ENCODE measurements at regions not wholly inside any gene's neighbourhood (a gene's known extent, or its start where the extent isn't known, plus 50 kb on each side); places are given as distances from the start of the nearest gene placed in this dataset.

DNA sequence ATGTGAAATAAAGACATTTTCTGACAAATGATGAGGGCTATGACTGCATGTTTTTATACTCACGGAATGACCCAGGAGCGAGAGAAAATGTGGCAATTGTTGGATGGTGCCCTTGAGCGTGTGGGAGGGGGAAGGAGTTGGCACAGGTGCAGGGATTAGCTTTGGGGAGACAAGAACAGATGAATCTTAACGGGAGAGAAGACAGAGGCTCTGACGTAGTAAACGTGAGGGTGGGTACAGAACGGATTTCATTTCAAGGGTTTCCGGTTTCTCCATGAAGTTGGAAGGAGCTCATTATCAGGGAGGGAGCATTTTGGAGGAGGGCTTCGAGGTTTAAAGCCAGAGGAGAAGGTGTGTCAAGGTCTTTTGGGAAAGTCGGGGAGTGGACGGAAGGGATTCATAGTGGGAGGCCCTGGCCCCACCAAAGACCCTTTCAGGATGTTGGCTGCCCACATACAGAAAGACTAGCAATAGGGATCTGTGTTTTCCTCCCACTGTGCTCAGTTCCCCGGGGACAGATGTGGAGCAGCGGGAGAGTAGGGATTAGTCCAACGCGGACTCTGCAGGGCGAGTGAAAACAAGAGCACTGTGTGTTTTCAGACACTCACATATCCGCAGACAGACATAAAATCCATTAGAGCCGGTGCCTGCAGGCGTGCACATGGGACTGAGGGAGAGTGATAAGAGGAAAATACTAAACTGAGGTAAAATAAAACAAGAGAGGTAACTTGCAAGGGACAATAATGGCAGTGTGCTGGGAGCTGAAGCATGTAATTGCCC, 584.1 kb downstream of the AJAP1 start:
- POLR2A ChIA-PET: no interaction called here

More for the DNA sequence above, 584.1 kb downstream of the AJAP1 start:
- Histone ChIP-seq H3K4me2 (ENCODE audit: low read length) (no peak overlapping the region), H3K27me3 (ENCODE audit: insufficient read depth, low read length) (no peaks in the 10 kb centered on the region), H3K4me1 (ENCODE audit: control insufficient read depth in 1 of 2, insufficient read depth in 2 of 2, low read length in 2 of 2) (no peaks in the 10 kb centered on the region), H3K36me3 (ENCODE audit: control insufficient read depth in 1 of 2, insufficient read depth in 2 of 2, low read length in 2 of 2) (no peaks in the 10 kb centered on the region), H4K20me1 (ENCODE audit: insufficient read depth) (no peaks in the 10 kb centered on the region), H3K9me2 (ENCODE audit: insufficient read depth) (no peaks in the 10 kb centered on the region), H3K9ac (ENCODE audit: low read length) (no peak overlapping the region), H3K27ac (ENCODE audit: low read depth, low read length) (no peak overlapping the region), H2AFZ (ENCODE audit: low read depth, low read length, poor library complexity, severe bottlenecking) (no peak overlapping the region), H3K4me3 (replicated peaks in 1 of 2; ENCODE audit: low read depth in 1 of 2, low read length in 2 of 2) (no peak overlapping the region), H3K9me3 (ENCODE audit: control insufficient read depth in 1 of 2, insufficient read depth in 1 of 2, low read depth in 1 of 2, low read length in 2 of 2) (no peaks in the 10 kb centered on the region; a peak in 2 of 4 replicates), H3K79me2 (ENCODE audit: insufficient read depth, low read length) (no peaks in the 10 kb centered on the region)
- intact Hi-C loops (cut with micrococcal nuclease): no loop called here
- BruUV-seq (replicated peaks): no TSS peak
- DNase-seq (ENCODE audit: low read depth, low spot score) (no peak), ATAC-seq (no peak)
- ChIA-PET RAD21 (ENCODE audit: low non-redundant PET in 1 of 2, low total read pairs in 2 of 2, uncharacterized antibody in 2 of 2, unreplicated experiment in 2 of 2) (no interaction called here), CTCF (no interaction called here)
- TF ChIP-seq ZNF274 (IDR thresholded peaks at IDR 0.05; ENCODE audit: low read depth, low read length) (no peak), JUND (IDR thresholded peaks at IDR 0.05) (no peak), YY1 (IDR thresholded peaks at IDR 0.05; ENCODE audit: extremely low read depth, insufficient replicate concordance, low read depth, low read length) (no peak), CBX3 (IDR thresholded peaks at IDR 0.05; ENCODE audit: low read depth) (no peak), EZH2phosphoT487 (IDR thresholded peaks at IDR 0.05; ENCODE audit: borderline replicate concordance) (no peak), SRF (IDR thresholded peaks at IDR 0.05; ENCODE audit: low read depth) (no peak), FOSL1 (IDR thresholded peaks at IDR 0.05; ENCODE audit: low read depth) (no peak), ELF1 (IDR thresholded peaks at IDR 0.05; ENCODE audit: borderline replicate concordance, low read depth) (no peak), EZH2 (IDR thresholded peaks at IDR 0.05) (no peak), POLR2AphosphoS5 (IDR thresholded peaks at IDR 0.05; ENCODE audit: low read depth, low read length) (no peak), EGR1 (IDR thresholded peaks at IDR 0.05; ENCODE audit: low read depth) (no peak), SIN3A (IDR thresholded peaks at IDR 0.05; ENCODE audit: low read depth) (no peak), RAD21 (IDR thresholded peaks at IDR 0.05; ENCODE audit: low read depth) (no peak), ZFX (IDR thresholded peaks at IDR 0.05) (no peak)
- TF ChIP-seq, protein P1, sequence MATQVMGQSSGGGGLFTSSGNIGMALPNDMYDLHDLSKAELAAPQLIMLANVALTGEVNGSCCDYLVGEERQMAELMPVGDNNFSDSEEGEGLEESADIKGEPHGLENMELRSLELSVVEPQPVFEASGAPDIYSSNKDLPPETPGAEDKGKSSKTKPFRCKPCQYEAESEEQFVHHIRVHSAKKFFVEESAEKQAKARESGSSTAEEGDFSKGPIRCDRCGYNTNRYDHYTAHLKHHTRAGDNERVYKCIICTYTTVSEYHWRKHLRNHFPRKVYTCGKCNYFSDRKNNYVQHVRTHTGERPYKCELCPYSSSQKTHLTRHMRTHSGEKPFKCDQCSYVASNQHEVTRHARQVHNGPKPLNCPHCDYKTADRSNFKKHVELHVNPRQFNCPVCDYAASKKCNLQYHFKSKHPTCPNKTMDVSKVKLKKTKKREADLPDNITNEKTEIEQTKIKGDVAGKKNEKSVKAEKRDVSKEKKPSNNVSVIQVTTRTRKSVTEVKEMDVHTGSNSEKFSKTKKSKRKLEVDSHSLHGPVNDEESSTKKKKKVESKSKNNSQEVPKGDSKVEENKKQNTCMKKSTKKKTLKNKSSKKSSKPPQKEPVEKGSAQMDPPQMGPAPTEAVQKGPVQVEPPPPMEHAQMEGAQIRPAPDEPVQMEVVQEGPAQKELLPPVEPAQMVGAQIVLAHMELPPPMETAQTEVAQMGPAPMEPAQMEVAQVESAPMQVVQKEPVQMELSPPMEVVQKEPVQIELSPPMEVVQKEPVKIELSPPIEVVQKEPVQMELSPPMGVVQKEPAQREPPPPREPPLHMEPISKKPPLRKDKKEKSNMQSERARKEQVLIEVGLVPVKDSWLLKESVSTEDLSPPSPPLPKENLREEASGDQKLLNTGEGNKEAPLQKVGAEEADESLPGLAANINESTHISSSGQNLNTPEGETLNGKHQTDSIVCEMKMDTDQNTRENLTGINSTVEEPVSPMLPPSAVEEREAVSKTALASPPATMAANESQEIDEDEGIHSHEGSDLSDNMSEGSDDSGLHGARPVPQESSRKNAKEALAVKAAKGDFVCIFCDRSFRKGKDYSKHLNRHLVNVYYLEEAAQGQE (IDR thresholded peaks at IDR 0.05; ENCODE audit: low read depth): no peak
- TF ChIP-seq, protein P2, sequence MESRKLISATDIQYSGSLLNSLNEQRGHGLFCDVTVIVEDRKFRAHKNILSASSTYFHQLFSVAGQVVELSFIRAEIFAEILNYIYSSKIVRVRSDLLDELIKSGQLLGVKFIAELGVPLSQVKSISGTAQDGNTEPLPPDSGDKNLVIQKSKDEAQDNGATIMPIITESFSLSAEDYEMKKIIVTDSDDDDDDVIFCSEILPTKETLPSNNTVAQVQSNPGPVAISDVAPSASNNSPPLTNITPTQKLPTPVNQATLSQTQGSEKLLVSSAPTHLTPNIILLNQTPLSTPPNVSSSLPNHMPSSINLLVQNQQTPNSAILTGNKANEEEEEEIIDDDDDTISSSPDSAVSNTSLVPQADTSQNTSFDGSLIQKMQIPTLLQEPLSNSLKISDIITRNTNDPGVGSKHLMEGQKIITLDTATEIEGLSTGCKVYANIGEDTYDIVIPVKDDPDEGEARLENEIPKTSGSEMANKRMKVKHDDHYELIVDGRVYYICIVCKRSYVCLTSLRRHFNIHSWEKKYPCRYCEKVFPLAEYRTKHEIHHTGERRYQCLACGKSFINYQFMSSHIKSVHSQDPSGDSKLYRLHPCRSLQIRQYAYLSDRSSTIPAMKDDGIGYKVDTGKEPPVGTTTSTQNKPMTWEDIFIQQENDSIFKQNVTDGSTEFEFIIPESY (IDR thresholded peaks at IDR 0.05; ENCODE audit: extremely low read depth, insufficient replicate concordance, low read length): no peak
- TF ChIP-seq, protein P3, sequence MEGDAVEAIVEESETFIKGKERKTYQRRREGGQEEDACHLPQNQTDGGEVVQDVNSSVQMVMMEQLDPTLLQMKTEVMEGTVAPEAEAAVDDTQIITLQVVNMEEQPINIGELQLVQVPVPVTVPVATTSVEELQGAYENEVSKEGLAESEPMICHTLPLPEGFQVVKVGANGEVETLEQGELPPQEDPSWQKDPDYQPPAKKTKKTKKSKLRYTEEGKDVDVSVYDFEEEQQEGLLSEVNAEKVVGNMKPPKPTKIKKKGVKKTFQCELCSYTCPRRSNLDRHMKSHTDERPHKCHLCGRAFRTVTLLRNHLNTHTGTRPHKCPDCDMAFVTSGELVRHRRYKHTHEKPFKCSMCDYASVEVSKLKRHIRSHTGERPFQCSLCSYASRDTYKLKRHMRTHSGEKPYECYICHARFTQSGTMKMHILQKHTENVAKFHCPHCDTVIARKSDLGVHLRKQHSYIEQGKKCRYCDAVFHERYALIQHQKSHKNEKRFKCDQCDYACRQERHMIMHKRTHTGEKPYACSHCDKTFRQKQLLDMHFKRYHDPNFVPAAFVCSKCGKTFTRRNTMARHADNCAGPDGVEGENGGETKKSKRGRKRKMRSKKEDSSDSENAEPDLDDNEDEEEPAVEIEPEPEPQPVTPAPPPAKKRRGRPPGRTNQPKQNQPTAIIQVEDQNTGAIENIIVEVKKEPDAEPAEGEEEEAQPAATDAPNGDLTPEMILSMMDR (IDR thresholded peaks at IDR 0.05 in 2 of 3, conservative IDR thresholded peaks at IDR 0.05 in 1 of 3; ENCODE audit: borderline replicate concordance in 1 of 3, insufficient read depth in 1 of 3, low read depth in 2 of 3, low read length in 2 of 3): no peak

Measured in HCT116 (cell line).